Rectal smooth muscle tissue (tissue), 1 donor: ENCODE measurements at regions not wholly inside any gene's neighbourhood (a gene's known extent, or its start where the extent isn't known, plus 50 kb on each side); places are given as distances from the start of the nearest gene placed in this dataset.

ENCODE experiments used
- H3K27ac ChIP-seq: one replicate; pipeline ENCODE4 v1.7.0; 2013; ENCODE audit warnings: low read depth, low read length, inconsistent platforms
- H3K27me3 ChIP-seq: one replicate; pipeline ENCODE4 v1.7.0; 2013; ENCODE audit warnings: low read length; ENCODE audit not compliant: control insufficient read depth, insufficient read depth
- H3K36me3 ChIP-seq: one replicate; pipeline ENCODE4 v1.7.0; 2013; ENCODE audit warnings: low read length; ENCODE audit not compliant: control insufficient read depth, insufficient read depth
- H3K4me1 ChIP-seq: one replicate; pipeline ENCODE4 v1.7.0; 2013; ENCODE audit warnings: low read length; ENCODE audit not compliant: control insufficient read depth, insufficient read depth
- H3K4me3 ChIP-seq: one replicate; pipeline ENCODE4 v1.7.0; 2013; ENCODE audit warnings: low read length
- H3K9ac ChIP-seq: one replicate; pipeline ENCODE4 v1.7.0; 2013; ENCODE audit warnings: low read length

DNA sequence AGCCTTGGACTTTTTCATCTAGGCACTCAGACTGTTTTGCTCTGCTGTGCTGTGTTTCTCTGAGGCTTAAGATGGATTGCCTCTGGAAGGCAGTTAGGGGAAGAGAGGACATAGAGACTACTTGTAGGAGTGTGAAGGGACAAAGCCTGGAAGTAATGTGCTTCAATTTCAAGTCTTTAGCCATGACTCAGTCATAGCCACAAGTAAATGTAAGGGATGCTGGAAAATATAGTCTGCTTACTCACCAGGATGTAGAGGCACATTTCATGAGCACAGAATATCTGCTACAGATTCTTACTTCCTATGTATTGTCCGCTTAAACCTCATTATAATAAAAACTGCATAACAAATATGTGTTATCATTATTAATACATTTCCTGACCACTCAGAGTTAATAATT, 794.3 kb upstream of the NOVA1 start:
- no peak overlapping the region for H3K27ac ChIP-seq
- no peaks in the 10 kb centered on the region for H3K4me1 ChIP-seq
- H3K9ac ChIP-seq = no peak overlapping the region
- H3K27me3 ChIP-seq = no peaks in the 10 kb centered on the region
- H3K36me3 ChIP-seq = no peaks in the 10 kb centered on the region
- H3K4me3 ChIP-seq = no peak overlapping the region

DNA sequence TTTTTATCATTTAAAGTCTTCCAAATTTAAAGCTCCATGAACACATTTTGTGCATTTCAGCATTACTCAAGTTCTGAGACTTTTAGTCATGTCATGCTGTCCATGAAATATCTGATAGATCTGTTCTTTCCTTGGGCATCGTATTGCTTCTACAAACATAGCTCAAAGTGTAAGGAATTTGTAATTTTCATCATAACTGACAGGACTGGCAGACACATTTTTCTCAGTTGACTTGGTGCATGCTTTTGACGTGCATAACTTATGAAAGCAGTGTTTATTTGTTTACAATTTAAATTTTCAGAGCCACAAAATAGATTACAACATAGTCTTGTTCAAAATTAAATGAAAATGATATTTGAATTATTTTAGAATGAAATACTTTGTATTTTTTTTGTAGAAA, 812.1 kb upstream of the NOVA1 start:
- Histone ChIP-seq H3K27me3 (no peaks in the 10 kb centered on the region), H3K27ac (no peak overlapping the region), H3K36me3 (no peaks in the 10 kb centered on the region), H3K4me1 (no peaks in the 10 kb centered on the region), H3K4me3 (no peak overlapping the region), H3K9ac (no peak overlapping the region)

DNA sequence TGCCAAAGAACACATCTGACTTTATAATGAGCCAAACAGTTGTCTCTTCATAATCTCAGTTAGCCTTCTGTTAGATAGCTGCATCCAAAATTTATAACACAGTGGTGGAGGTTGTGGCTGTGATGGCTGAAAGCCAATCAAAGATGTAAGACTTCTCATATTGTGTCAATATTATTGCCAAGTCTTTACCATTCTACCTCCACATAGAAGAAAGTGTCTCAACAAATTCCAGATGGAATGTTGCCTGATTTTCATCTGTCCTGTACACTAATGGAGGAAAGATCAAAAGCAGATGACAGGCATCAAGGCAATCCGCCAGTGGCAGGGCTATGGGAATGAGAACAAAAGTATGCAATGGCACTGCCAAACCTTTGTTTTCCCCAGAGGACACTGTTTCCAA, 813.1 kb upstream of the NOVA1 start:
- no peaks in the 10 kb centered on the region for H3K27me3 ChIP-seq
- no peak overlapping the region for H3K9ac ChIP-seq
- H3K4me3 ChIP-seq = no peak overlapping the region
- no peak overlapping the region for H3K27ac ChIP-seq
- H3K36me3 ChIP-seq = no peaks in the 10 kb centered on the region
- no peaks in the 10 kb centered on the region for H3K4me1 ChIP-seq

DNA sequence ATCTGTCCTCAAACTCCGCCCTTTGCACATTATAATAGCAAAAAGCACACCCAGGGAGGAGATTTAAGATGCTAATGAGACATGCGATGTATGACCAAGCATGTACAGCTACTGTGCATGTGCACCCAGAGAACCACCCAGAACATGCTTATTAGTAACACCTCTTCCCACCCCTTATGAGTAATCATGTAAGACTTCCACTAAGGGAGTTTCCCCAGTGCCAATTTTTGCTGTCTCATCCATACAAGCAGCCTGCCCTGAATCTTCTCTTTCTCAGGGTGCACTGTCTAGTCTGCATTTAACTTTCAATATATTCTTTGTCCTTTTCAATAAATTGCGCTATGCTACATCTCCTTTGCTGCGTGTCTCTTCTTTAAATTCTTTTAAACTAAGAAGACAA, 830.0 kb upstream of the NOVA1 start:
- H3K27ac ChIP-seq = no peak overlapping the region
- H3K36me3 ChIP-seq = no peaks in the 10 kb centered on the region
- H3K27me3 ChIP-seq = no peaks in the 10 kb centered on the region
- H3K4me3 ChIP-seq = no peak overlapping the region
- H3K4me1 ChIP-seq = no peaks in the 10 kb centered on the region
- H3K9ac ChIP-seq = no peak overlapping the region

DNA sequence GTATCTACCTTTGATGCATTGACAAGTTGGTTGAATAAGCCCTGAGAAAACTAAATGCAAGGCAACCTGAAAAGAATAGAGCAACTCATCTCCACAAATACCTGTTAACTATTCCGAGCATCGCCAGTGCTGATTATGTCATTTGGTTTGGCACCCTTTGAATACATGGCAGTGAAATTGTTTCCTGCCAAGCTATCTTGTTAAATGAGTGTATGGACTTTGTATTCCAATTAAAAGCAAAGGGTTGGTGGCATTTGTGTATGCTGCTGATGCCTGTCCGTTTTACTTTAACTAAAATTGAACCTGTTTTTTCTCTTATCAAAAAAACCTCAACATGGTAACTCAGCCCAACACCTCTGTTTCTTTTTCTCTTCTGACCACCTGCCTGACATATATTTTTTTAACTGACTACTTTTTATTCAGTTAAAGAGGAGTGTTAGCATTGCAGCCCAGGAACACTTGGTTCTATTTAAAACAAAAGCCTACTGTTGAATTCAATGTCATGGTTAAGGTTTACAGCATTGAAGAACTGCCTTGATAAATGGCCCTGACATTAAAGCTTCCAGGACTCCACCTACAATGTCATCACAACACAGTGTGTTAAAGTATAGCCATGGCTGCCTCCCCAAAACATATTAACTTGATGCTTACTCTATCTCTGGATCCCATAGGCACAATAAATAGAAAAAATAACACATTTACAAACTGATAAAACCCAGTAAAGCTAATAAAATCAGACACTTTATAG, 838.3 kb upstream of the NOVA1 start:
- Histone ChIP-seq H3K9ac (no peak overlapping the region), H3K4me3 (no peak overlapping the region), H3K36me3 (no peaks in the 10 kb centered on the region), H3K27me3 (no peaks in the 10 kb centered on the region), H3K4me1 (no peaks in the 10 kb centered on the region), H3K27ac (no peak overlapping the region)

DNA sequence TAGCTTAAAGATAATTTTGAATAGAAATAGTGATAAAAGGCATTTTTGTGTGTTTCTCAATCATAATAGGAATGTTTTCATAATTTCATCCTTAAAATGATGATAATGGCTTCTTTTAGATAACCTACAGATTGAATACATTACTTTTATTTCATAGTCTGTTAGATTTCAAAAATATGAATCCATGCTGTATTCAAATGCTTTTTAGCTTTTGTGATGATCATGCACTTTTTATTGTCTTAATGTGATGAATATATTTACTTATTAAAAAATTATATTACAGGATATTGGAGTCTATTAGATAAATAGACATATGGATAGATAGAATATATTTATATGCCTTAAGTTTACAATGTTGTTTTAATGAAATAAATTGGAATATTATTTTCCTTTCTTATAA, 886.8 kb upstream of the NOVA1 start:
- H3K27ac ChIP-seq = no peak overlapping the region
- no peaks in the 10 kb centered on the region for H3K4me1 ChIP-seq
- H3K36me3 ChIP-seq = no peaks in the 10 kb centered on the region
- H3K27me3 ChIP-seq = no peaks in the 10 kb centered on the region
- no peak overlapping the region for H3K4me3 ChIP-seq
- no peak overlapping the region for H3K9ac ChIP-seq

DNA sequence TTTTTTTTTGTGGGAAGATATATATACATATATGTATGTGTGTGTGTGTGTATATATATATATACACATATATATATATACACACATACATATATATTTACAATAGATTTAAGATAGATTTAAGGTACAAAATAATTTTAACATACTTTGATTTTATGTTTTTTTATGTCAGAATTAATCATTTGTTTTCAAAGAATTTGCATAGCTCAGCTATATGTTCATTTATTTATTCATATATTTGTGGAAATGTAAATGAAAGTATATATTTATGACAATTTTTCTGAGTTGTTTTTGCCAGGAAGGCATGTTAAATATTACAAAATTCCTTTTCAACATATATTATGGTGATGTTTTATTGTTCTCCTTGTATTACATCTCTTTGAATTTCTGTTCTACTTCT, 887.4 kb upstream of the NOVA1 start:
- Histone ChIP-seq H3K27ac (no peak overlapping the region), H3K4me3 (no peak overlapping the region), H3K27me3 (no peaks in the 10 kb centered on the region), H3K4me1 (no peaks in the 10 kb centered on the region), H3K36me3 (no peaks in the 10 kb centered on the region), H3K9ac (no peak overlapping the region)

DNA sequence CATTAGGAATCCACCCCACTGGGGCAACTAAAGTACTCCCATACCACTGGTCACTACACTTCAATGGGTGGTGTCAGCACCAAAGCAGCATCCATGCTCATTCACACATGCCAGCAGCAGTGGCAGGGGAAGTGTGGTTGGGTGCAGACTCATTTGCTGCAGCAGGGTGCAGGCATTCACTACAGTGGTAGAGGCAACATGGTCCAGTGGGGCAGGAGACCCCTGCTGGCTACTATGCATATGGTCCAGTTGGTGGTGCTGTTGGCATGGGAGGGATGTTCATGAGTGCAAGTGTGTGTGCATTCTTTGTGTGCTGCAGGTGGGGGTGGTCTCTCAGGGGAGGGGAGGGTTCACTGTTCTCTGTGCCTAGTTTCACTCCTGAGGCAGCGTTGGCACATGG, 908.4 kb upstream of the NOVA1 start:
- Histone ChIP-seq H3K4me1 (no peaks in the 10 kb centered on the region), H3K36me3 (no peaks in the 10 kb centered on the region), H3K9ac (no peak overlapping the region), H3K4me3 (no peak overlapping the region), H3K27ac (no peak overlapping the region), H3K27me3 (no peaks in the 10 kb centered on the region)

DNA sequence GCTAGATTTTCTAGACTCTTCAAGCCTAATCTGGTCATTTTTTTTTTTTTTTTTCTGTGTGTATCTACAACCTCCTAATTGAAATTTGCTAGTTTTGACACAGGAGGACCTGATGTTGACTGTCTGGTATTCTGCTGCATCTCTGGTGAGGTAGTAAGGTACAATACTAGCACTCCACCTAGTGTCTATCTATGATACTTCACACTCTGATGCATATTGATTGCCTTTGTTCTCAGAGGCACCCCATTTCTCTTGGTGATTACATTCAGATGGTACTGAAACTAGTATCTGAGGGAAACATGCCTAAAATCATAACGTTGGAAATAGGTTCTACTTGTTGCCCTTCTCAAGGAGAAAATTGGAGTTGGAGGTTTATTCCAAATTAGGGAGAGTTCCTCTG, 930.5 kb upstream of the NOVA1 start:
- no peaks in the 10 kb centered on the region for H3K4me1 ChIP-seq
- H3K4me3 ChIP-seq = no peak overlapping the region
- no peaks in the 10 kb centered on the region for H3K27me3 ChIP-seq

DNA sequence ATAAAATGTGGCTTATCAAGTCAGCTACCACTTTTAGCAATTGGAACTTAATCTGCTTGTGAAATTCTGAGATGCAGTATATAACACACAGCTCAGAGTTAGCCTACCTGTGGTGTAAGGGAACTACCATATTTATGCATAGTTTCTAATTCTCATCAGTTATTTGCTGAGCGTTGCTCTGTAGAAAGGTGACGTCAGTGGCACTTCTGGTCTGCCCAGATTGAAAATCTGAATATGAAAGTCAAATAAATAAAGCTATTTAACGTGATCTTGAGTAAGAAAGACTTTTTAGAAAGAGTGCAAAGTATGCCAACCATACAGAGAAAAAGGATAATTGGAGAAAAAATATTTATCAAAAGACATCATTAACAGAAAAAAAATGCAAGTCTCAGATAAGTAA, 938.9 kb upstream of the NOVA1 start:
- Histone ChIP-seq H3K4me1 (no peaks in the 10 kb centered on the region), H3K27me3 (no peaks in the 10 kb centered on the region), H3K4me3 (no peak overlapping the region), H3K9ac (no peak overlapping the region), H3K27ac (no peak overlapping the region), H3K36me3 (no peaks in the 10 kb centered on the region)

More for the DNA sequence above, 930.5 kb upstream of the NOVA1 start:
- Histone ChIP-seq H3K27ac (no peak overlapping the region), H3K9ac (no peak overlapping the region), H3K36me3 (no peaks in the 10 kb centered on the region)

DNA sequence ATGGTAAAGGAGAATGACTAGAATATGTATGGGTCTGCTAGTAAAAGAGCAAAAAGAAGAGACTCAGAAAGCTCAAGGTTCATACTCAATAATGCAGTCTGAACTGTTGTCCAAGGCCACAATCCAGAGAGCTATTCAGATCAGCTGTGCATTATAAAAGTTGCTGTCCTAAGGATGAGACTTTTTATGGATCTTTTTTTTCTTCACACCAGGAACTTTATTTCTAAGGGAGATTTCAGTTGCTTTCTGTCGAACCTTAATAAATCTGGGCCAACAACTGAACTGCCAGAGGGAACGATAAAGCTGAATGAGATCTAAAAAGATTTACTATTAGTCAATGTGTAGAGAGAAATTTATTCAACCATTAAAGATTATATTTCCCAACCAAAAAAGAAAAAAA, 948.3 kb upstream of the NOVA1 start:
- no peaks in the 10 kb centered on the region for H3K27me3 ChIP-seq
- H3K27ac ChIP-seq = no peak overlapping the region
- H3K4me1 ChIP-seq = no peaks in the 10 kb centered on the region
- no peak overlapping the region for H3K9ac ChIP-seq
- H3K4me3 ChIP-seq = no peak overlapping the region
- H3K36me3 ChIP-seq = no peaks in the 10 kb centered on the region

DNA sequence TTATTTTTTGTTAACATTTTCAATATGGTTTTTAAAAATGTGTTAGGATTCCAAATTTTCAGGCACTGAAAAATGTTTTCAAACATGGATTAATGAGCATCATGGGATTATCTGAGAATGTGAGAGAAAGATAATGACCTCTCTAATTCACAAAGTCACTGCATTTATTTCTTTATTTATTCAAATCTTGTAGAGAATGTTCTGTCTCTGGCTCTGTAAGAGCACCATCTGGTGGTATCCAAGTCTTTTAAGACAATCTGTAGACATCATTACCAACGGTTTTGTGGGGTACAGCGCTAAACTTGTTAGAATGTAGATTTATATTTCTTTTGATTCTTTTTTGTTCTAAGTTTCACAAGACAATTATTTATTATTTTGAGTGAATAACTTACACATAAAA, 956.0 kb upstream of the NOVA1 start:
- Histone ChIP-seq H3K27ac (no peak overlapping the region), H3K9ac (no peak overlapping the region), H3K36me3 (no peaks in the 10 kb centered on the region), H3K4me3 (no peak overlapping the region), H3K4me1 (no peaks in the 10 kb centered on the region), H3K27me3 (no peaks in the 10 kb centered on the region)

DNA sequence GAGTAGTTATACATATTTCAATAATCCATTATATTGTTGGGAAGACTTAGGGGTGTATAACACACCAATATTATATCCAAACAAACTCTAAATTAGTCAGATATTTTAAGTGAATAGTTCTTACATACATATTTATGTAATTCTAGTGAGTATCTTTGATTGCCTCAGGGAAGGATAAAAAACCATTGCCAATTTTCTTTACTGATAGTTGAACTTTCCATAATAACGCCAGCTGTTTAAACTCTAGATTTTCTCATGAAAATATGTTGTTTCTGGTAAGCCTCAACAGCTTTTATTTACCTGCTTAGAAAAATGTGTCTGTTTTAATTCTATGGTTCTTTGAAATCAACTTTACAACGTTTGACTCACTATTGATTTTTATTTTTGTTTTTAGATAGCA, 959.6 kb upstream of the NOVA1 start:
- Histone ChIP-seq H3K27ac (no peak overlapping the region), H3K4me1 (no peaks in the 10 kb centered on the region), H3K36me3 (no peaks in the 10 kb centered on the region), H3K9ac (no peak overlapping the region), H3K4me3 (no peak overlapping the region), H3K27me3 (no peaks in the 10 kb centered on the region)
